Kidney epithelial cell (primary cell): ENCODE measurements at regions not wholly inside any gene's neighbourhood (a gene's known extent, or its start where the extent isn't known, plus 50 kb on each side); places are given as distances from the start of the nearest gene placed in this dataset.

Experiments used
- DNase-seq: peaks from one replicate; pipeline ENCODE4 v3.0.0-alpha.2; 2010; ENCODE audit warnings: low read depth
- H3K27me3 ChIP-seq: 2 replicates; pipeline ENCODE4 v1.6.0; 2011; ENCODE audit warnings: low read length; ENCODE audit not compliant: control insufficient read depth, insufficient read depth
- H3K36me3 ChIP-seq: 2 replicates; pipeline ENCODE4 v1.5.1; 2011; ENCODE audit warnings: low read length; ENCODE audit not compliant: control insufficient read depth, insufficient read depth
- H3K4me3 ChIP-seq: 2 replicates; pipeline ENCODE4 v1.5.1; 2011; ENCODE audit warnings: low read depth, mild to moderate bottlenecking, control low read depth, low read length
- CTCF ChIP-seq: IDR thresholded peaks from 2 replicates; pipeline ENCODE4 v1.5.1; 2011; ENCODE audit warnings: mild to moderate bottlenecking, moderate library complexity, low read length, control low read depth, inconsistent platforms; ENCODE audit not compliant: insufficient read depth, poor library complexity, severe bottlenecking

DNA sequence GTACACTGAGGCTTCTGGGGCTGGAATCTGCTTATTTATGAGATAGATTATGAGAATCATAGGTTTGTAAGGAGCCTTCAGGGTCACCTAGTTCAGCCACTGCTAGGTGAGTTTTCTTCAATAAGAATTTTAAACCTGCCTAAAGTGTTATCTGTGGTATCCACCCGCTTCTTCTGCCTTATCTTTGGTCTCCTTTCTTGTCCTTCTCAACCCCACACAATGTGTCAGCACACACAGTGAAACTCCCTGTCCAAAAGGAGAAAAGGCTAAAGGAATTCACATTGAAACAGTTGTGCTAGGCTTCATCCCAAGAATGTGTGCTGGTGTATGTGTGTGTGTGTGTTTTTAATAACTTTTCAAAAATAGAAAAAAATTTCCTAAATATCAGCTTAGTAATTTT is 259.3 kb upstream of the BTG1 start:
- TF ChIP-seq CTCF: no peak
- H3K27me3 ChIP-seq: no peaks in the 10 kb centered on the region
- no peak for DNase-seq
- H3K4me3 ChIP-seq: no peak overlapping the region
- no peaks in the 10 kb centered on the region for H3K36me3 ChIP-seq

- TF ChIP-seq CTCF: no peak
- Histone ChIP-seq H3K36me3 (no peaks in the 10 kb centered on the region), H3K27me3 (no peaks in the 10 kb centered on the region)
Observed at GRCh38 chr12:92404259-92404894, 258.7 kb upstream of the BTG1 start.

DNA sequence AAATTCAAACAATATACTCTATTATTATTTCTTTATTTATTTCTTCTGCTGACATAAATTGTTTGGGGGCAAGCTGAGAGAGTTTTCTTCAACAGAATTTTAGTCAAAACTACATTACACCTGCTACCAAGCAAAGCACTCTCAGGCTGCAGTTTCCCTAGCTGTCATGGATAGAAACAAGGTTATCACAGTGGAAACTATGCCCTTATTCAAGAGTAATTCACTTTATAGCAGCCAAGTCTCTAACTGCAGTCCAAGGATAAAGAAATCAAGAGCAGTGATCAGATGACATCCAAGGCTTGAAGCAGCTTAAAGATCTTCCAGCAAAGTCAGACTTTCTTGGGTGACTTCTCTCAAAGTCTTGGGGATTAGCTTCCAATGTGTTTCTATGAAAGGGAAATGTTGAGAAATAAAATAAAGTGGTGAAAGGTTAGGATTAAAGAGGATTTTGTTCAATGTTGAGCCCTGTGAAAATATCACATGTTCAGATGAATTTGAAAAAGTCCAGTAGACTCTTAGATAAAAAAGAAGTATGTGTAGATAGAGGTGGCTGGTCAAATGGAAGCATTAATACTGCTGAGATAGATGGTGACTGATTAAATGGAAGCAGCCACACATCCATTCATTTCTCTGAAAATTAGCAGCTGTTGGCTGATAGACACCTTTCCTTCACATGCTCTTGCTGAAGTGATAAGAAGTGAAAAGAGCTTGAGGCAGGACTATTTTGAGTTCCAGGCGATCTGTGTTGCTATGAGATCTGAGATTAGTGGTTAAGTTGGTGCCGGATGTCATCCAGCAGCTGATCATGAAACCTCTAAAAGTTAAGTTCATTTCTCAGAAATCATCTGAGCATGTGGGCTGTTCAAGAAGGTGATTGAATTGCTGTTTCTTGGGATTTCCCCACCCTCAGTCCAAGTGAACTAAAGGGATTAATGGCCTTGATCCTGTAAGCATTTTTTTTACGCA is 257.8 kb upstream of the BTG1 start:
- DNase-seq: peak; percentile 34
- TF ChIP-seq CTCF: no peak
- no peaks in the 10 kb centered on the region for H3K36me3 ChIP-seq
- H3K27me3 ChIP-seq: no peaks in the 10 kb centered on the region
- H3K4me3 ChIP-seq: no peak overlapping the region

More at GRCh38 chr12:92404259-92404894, 258.7 kb upstream of the BTG1 start:
- DNase-seq: no peak
- H3K4me3 ChIP-seq: no peak overlapping the region

DNA sequence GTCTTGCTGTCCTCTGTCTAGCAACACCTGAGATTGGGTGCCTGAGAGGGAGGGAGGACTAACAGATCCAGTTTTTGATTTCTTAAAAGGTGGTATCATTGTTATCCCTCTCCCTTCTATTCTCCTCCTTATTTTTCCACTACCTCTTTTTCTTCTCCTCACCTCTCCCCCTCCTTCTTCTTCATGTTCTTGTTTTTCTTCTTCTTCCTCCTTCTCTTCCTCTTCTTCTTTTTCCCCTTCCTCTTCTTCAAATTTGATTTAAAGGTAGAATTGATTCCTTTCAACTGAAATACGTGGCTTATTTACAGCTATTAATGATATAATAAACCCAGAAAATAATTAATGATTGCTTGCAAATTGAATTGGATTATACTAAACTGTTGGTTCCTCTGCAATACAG is 256.8 kb upstream of the BTG1 start:
- Histone ChIP-seq H3K36me3 (no peaks in the 10 kb centered on the region), H3K4me3 (no peak overlapping the region), H3K27me3 (no peaks in the 10 kb centered on the region)
- no peak for TF ChIP-seq CTCF
- no peak for DNase-seq

GRCh38 chr12:92400006-92400405 is 254.4 kb upstream of the BTG1 start:
- DNase-seq: no peak
- H3K27me3 ChIP-seq: no peaks in the 10 kb centered on the region
- no peaks in the 10 kb centered on the region for H3K36me3 ChIP-seq
- no peak overlapping the region for H3K4me3 ChIP-seq
- no peak for TF ChIP-seq CTCF
